Naive B cell (primary cell): ENCODE measurements at regions not wholly inside any gene's neighbourhood (a gene's known extent, or its start where the extent isn't known, plus 50 kb on each side); places are given as distances from the start of the nearest gene placed in this dataset.

Experiments
- ATAC-seq, 2 donors: fragments of 150-1000 bp; cut with Tn5 transposase; 2 replicates each; pipeline ENCODE4 v1.10.0; 2021; ENCODE audit warnings: low read depth in 2 of 2, mild to moderate bottlenecking in 2 of 2, moderate library complexity in 2 of 2
- DNase-seq: peaks from one replicate; pipeline ENCODE4 v3.0.0; 2022
- H3K27ac Mint-ChIP-seq, 6 donors: one replicate each; pipeline ENCODE4 v1.8.0; 2020 to 2022; ENCODE audit warnings: mild to moderate bottlenecking in 6 of 6, mixed read lengths in 6 of 6, moderate library complexity in 5 of 6, inconsistent platforms in 2 of 6
- H3K27me3 Mint-ChIP-seq, 3 donors: one replicate each; pipeline ENCODE4 v1.8.0; 2021 to 2022; ENCODE audit warnings: mixed read lengths in 3 of 3, mild to moderate bottlenecking in 1 of 3
- H3K36me3 Mint-ChIP-seq, 2 donors: one replicate each; pipeline ENCODE4 v1.8.0; 2020 to 2022; ENCODE audit warnings: mixed read lengths in 2 of 2, inconsistent platforms in 1 of 2, mild to moderate bottlenecking in 1 of 2
- H3K4me1 Mint-ChIP-seq, 3 donors: one replicate each; pipeline ENCODE4 v1.8.0; 2020 to 2022; ENCODE audit warnings: mixed read lengths in 3 of 3, inconsistent platforms in 1 of 3, mild to moderate bottlenecking in 1 of 3, moderate library complexity in 1 of 3
- H3K4me3 Mint-ChIP-seq, 8 donors: one replicate each; pipeline ENCODE4 v1.8.0; 2020 to 2022; ENCODE audit warnings: mild to moderate bottlenecking in 8 of 8, mixed read lengths in 8 of 8, moderate library complexity in 8 of 8, inconsistent platforms in 2 of 8
- H3K9me3 Mint-ChIP-seq, 7 donors: one replicate each; pipeline ENCODE4 v1.8.0; 2020 to 2022; ENCODE audit warnings: mixed read lengths in 7 of 7, mild to moderate bottlenecking in 5 of 7, inconsistent platforms in 2 of 7, moderate library complexity in 1 of 7

DNA sequence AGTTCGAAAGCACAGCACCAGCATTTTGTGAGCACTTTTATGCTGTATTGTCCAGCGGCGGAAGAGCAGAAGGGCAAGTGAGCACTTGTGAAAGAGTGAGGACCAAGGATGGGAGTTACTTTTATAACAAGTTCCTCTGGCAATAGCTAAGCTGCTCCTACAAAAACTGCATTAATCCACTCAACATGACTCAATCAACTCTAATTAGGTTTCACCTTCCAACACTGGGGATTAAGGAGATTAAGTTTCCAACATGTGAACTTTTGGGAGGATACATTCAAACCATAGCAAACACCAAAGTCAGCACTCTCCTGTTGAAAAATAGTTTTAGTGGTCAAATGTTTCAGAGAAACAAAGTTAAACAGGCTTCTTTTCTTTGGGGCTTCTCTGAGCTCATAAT, 844.5 kb downstream of the REEP3 start:
- no peak for DNase-seq
- H3K4me1 Mint-ChIP-seq, result no peaks in the 10 kb centered on the region
- ATAC-seq, result no peak
- no peaks in the 10 kb centered on the region for H3K27me3 Mint-ChIP-seq
- no peak overlapping the region for H3K27ac Mint-ChIP-seq
- no peaks in the 10 kb centered on the region for H3K36me3 Mint-ChIP-seq
- H3K9me3 Mint-ChIP-seq, result peaks cover 0 to 7% (median 0%) of the 10 kb centered on the region in 7 donors
- no peak overlapping the region for H3K4me3 Mint-ChIP-seq

DNA sequence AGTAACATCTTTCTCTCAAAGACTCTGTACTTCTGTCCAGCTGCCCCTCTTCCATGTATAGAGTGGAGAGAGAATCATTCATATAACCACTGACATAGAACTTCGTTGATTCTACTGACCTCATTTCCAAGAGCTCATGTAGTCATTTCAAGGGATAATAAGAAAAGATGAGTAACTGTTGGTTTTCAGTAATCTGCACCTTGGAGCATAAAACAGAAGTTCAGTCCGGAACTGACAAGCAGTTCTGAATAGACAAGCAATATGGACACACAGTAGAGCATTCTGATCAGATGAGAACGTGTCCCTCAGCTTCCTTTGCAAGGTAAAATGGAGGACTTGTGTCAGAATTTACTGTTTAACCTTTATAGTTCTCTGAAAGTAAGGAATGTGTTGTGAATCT, 847.1 kb downstream of the REEP3 start:
- no peak overlapping the region for H3K27ac Mint-ChIP-seq
- H3K9me3 Mint-ChIP-seq, result peaks cover 0 to 2% (median 0%) of the 10 kb centered on the region in 7 donors
- no peak overlapping the region for H3K4me3 Mint-ChIP-seq
- H3K4me1 Mint-ChIP-seq, result no peaks in the 10 kb centered on the region
- no peaks in the 10 kb centered on the region for H3K36me3 Mint-ChIP-seq
- H3K27me3 Mint-ChIP-seq, result no peaks in the 10 kb centered on the region
- ATAC-seq (no peak), DNase-seq (no peak)

DNA sequence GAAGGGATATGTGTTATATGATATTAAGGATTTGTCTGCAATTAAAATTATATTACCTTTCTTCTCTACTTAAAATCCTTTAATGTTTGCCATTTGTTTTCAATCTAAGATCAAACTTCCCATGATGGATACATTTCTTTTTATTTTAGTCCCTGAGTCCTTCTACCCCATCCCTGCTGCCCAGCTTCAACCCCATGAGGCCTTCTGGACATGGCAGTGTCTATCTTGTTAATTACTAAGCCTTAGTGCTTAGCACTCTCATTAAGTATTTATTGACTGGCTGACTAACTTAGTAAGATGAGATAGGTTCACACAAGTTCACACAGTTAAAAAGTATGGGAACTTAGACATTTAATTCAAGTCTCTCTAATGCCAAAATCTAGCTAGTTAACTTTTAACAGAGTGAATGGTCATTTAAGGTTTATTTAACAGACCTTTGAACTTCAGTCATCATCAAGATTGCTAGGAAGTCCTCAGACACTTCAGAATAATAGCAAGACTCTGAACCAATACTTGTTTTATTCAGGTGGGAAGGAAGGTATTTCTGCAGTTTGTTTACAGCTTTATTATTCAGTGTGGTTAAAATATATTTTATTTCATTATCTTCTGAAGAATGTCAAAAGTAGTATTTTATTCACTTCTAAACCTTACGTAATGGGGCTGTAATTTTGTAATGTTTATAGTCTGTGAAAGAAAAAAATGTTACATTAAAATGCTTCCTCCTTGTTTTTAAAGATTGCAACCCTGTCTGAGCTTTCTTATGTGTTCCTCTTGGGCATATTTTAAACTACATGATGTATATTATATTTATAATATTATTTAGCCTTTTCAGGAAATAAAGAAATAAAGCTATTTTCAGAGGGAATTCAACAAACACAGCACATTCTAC, 848.9 kb downstream of the REEP3 start:
- H3K4me1 Mint-ChIP-seq, result no peaks in the 10 kb centered on the region
- H3K27ac Mint-ChIP-seq, result no peak overlapping the region
- H3K9me3 Mint-ChIP-seq, result peaks cover 0 to 5% (median 0%) of the 10 kb centered on the region in 7 donors
- no peak for DNase-seq
- no peak for ATAC-seq
- no peak overlapping the region for H3K4me3 Mint-ChIP-seq
- H3K36me3 Mint-ChIP-seq, result no peaks in the 10 kb centered on the region
- no peaks in the 10 kb centered on the region for H3K27me3 Mint-ChIP-seq

DNA sequence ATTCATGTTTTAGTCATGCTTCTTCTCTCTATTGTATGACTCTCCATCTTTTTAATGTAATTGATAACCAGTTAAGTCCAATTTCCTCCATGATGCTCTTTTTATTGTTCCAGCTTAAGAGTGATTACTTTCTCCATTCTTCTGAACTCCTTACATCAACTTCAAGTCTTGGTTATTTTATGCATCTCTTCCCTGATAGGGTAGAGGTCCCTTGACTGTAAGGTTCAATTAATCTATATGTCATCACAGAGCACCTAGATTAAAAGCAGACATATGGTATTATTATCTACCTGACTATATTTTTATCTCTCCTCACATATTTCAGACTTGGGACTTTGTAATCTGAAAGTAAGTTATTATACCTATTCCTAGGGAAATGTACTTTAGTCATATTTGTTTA, 853.1 kb downstream of the REEP3 start:
- H3K36me3 Mint-ChIP-seq, result no peaks in the 10 kb centered on the region
- H3K4me1 Mint-ChIP-seq, result no peaks in the 10 kb centered on the region
- no peak overlapping the region for H3K27ac Mint-ChIP-seq
- no peak for ATAC-seq
- H3K27me3 Mint-ChIP-seq, result no peaks in the 10 kb centered on the region
- no peak overlapping the region for H3K4me3 Mint-ChIP-seq
- peaks cover 0 to 5% (median 0%) of the 10 kb centered on the region in 7 donors for H3K9me3 Mint-ChIP-seq
- no peak for DNase-seq

DNA sequence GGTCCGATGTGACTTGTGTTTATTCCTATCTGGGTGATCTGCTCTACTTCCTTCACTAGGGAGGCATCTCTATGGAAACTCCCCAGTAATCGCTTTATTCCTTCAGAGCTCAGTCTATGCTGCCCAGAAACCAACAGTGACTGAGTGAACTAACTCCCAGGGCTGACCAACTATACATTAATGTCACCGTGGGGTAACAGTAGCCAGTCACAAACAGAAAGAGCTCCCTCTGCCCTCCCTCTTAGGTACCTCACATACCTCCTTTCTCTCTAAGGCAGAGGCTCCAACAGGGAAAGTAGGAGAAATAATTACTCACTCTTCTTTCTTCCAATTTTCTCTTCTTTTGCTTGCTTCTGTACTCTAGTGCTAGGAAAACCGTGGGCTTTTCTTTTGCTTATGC, 855.0 kb downstream of the REEP3 start:
- ATAC-seq, result no peak
- no peaks in the 10 kb centered on the region for H3K4me1 Mint-ChIP-seq
- H3K9me3 Mint-ChIP-seq, result peaks cover 0 to 5% (median 0%) of the 10 kb centered on the region in 7 donors
- H3K4me3 Mint-ChIP-seq, result no peak overlapping the region
- DNase-seq, result no peak
- H3K27ac Mint-ChIP-seq, result peak overlapping the region in 1 of 6 donors; percentile 49
- H3K36me3 Mint-ChIP-seq, result no peaks in the 10 kb centered on the region
- H3K27me3 Mint-ChIP-seq, result no peaks in the 10 kb centered on the region

DNA sequence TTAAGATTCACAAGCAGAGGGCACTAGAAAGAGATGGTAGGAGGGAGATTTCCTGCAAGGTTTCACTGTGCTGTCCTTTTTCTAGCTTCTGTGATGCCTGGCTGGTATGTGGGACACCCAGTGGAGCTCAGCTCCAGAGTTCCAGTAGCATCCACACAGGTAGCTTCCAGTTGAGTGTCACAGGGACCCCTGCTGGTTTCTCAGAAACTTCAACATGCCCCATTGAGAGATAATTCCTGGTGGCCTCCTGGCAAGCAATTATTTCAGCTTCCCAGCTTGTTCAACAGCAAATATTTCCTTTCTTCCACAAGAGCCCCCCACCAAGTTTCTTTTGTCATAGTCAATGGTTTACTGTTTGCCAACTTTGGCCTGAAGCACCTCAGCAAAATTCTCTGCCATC, 858.7 kb downstream of the REEP3 start:
- H3K4me3 Mint-ChIP-seq, result no peak overlapping the region
- DNase-seq, result no peak

DNA sequence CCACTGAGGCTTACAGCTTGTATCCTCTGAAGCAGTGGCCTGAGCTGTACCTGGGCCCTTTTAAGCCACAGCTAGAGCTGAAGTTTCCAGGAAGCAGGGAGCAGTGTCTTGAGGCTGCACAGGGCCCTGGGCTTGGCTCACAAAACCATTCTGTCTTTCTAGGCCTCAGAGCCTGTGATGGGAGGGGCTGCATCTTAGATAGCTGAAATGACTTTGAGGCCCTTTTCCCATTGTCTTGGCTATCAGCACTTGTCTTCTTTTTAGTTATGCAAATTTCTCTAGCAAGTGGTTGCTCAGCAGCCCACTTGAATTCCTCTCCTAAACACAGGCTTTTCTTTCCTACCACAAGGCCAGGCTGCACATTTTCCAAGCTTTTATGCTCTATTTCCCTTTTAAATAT, 864.2 kb downstream of the REEP3 start:
- ATAC-seq, result no peak
- H3K4me3 Mint-ChIP-seq, result no peak overlapping the region
- no peak overlapping the region for H3K27ac Mint-ChIP-seq
- no peak for DNase-seq
- peaks cover 0 to 11% (median 3%) of the 10 kb centered on the region in 7 donors for H3K9me3 Mint-ChIP-seq
- no peaks in the 10 kb centered on the region for H3K36me3 Mint-ChIP-seq
- no peaks in the 10 kb centered on the region for H3K27me3 Mint-ChIP-seq
- no peaks in the 10 kb centered on the region for H3K4me1 Mint-ChIP-seq

More for the DNA sequence above, 858.7 kb downstream of the REEP3 start:
- no peak for ATAC-seq
- no peaks in the 10 kb centered on the region for H3K27me3 Mint-ChIP-seq
- no peaks in the 10 kb centered on the region for H3K4me1 Mint-ChIP-seq
- no peak overlapping the region for H3K27ac Mint-ChIP-seq
- H3K9me3 Mint-ChIP-seq, result peaks cover 0 to 2% (median 0%) of the 10 kb centered on the region in 7 donors
- H3K36me3 Mint-ChIP-seq, result no peaks in the 10 kb centered on the region

DNA sequence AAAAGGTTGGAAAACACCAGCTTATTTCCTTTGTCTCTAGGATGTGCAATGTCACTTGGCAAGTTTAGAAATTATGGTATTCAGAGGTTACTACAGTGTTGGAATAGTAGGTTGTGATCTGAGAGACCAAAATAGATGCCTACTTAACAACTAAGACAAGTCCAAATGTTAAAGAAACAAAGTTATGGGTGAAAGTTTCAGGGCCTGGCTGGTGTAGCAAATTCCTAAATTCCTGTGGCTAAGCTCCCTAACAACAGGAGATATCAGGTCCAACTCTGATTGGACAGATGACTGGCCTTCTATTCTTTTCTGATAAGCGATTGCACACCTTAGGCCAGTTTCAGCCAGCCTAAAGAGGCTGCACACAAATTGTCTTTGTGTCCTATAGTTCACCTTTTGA, 873.5 kb downstream of the REEP3 start:
- Mint-ChIP-seq H3K4me3 (no peak overlapping the region), H3K9me3 (peaks cover 0 to 7% (median 0%) of the 10 kb centered on the region in 7 donors), H3K4me1 (no peaks in the 10 kb centered on the region), H3K36me3 (no peaks in the 10 kb centered on the region), H3K27ac (no peak overlapping the region), H3K27me3 (no peaks in the 10 kb centered on the region)
- ATAC-seq (no peak), DNase-seq (no peak)

DNA sequence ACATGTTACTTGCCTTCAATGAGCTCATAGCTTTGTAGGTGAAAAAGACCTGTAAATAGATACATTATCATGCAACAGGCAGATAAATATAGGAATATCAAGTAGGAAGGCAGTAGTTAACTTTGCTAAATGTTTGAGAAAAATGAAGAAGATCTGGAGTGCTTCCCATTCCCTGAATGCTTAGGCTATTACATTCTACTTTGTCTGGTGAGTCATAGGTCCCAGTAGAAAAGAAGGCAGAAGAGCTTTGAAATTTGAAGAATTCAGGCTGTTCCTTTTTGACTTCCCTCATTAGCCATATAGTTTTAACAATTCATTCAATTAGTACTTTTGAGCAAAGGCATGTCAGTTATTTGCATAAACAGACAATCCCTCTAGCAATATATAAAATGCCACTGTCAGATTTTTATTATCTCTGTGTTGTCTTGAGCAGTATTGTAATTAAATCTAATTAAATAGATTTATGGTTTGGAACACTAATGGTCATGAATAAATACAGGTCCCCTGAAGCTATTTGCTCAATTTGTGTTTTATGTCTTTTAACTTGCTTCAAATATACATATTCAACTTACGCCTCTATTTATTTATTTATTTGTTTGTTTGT, 875.0 kb downstream of the REEP3 start:
- Mint-ChIP-seq H3K27me3 (no peaks in the 10 kb centered on the region), H3K9me3 (peaks cover 0 to 5% (median 0%) of the 10 kb centered on the region in 7 donors), H3K4me1 (no peaks in the 10 kb centered on the region), H3K4me3 (no peak overlapping the region), H3K27ac (no peak overlapping the region), H3K36me3 (no peaks in the 10 kb centered on the region)
- DNase-seq, result no peak
- no peak for ATAC-seq

DNA sequence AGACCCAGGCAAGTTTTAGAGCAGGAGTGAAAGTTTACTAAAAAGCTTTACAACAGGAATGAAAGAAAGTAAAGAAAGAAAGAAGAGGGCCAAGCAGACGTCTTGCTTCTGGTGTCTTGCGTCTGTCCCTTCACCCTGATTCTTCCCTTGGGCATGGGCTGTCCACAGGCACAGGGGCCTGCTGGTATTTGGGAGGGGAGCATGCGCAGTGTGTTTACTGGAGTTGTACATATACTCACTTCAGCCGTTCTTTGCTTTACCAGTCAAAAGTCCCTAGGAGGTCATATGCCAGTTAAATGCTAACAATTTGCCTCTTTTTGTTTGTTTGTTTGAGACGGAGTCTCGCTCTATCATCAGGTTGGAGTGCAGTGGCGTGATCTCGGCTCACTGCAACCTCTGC, 875.9 kb downstream of the REEP3 start:
- Mint-ChIP-seq H3K9me3 (peaks cover 0 to 5% (median 0%) of the 10 kb centered on the region in 7 donors), H3K4me1 (no peaks in the 10 kb centered on the region), H3K27me3 (no peaks in the 10 kb centered on the region), H3K36me3 (no peaks in the 10 kb centered on the region), H3K27ac (no peak overlapping the region), H3K4me3 (no peak overlapping the region)
- ATAC-seq (no peak), DNase-seq (no peak)

DNA sequence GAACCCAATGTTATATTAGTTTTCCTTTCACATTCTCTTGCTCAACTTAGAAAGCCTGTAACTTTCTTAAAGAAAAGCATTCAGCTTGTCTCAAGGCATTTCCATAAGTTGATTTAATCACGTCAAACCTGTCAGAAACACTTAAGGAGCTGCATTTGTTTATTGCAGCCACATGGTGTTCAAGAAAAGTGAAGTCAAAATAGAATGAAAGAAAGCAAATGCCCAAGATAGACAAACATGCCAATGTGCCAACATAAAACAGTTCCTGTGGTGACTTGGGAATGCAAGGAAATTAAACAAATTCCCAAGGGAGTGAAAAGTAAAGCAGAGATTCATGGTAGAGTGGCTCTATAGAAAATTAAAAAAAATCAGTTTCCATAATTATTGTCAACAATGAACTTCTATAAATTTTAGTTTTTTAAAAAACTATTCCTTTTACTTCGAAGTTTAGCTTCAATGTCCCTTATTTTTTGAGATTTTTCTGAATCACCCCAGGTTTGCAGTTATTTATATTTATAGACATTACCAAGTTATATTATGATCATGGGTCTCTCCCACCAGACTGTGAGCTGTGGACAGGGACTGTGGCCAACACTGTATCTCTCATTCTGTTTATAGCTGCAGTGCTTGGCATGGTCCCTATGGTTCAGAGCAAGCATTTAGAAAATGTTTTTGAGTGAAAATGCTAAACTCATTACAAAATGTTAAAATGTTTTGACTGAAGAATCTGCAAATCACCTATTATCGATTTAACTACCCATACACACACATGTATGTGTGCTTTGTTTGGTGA, 887.4 kb downstream of the REEP3 start:
- no peak for ATAC-seq
- no peak overlapping the region for H3K27ac Mint-ChIP-seq
- no peaks in the 10 kb centered on the region for H3K36me3 Mint-ChIP-seq
- no peak for DNase-seq
- H3K27me3 Mint-ChIP-seq, result no peaks in the 10 kb centered on the region
- H3K4me1 Mint-ChIP-seq, result no peaks in the 10 kb centered on the region
- H3K9me3 Mint-ChIP-seq, result peaks cover 0 to 3% (median 0%) of the 10 kb centered on the region in 7 donors
- H3K4me3 Mint-ChIP-seq, result no peak overlapping the region

DNA sequence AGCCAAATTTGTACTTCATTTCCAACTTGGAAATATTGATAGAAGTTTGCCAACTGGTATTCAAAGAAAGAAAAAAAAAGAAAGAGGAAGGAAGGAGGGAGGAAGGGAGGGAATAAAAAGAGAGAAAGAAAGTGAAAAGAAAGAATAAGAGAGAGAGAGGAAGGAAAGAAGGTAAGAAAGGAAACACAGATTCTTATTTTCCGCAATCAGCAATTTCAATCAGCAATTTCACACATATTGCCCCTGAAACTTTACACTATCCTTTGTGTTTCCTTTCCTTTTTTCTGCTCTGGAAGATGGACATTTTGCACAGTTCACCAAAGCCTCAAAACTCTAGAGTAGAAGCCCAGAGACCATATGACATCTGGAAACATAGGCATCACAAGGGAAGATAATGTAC, 888.1 kb downstream of the REEP3 start:
- no peak overlapping the region for H3K4me3 Mint-ChIP-seq
- no peaks in the 10 kb centered on the region for H3K27me3 Mint-ChIP-seq
- no peaks in the 10 kb centered on the region for H3K4me1 Mint-ChIP-seq
- no peak for ATAC-seq
- H3K36me3 Mint-ChIP-seq, result no peaks in the 10 kb centered on the region
- H3K27ac Mint-ChIP-seq, result no peak overlapping the region
- DNase-seq, result no peak
- H3K9me3 Mint-ChIP-seq, result peaks cover 0 to 3% (median 0%) of the 10 kb centered on the region in 7 donors

DNA sequence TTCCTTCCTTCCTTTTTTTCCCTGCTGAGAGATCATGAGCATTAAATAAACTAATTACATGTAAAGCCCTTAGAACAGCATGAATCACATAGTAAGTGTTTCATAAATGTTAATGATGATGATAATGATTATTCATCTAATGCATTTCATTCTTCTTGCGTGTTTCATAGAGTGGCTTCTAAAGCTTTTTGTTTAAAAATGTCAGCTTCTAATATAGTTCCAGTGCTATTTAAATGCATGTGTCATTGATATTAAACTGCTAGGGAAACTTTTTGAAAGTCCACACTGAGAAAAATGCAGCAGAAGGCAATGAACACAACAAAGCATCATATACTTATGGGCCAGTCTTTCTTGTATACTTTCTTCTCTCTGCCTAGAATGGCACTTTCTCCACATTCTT, 894.8 kb downstream of the REEP3 start:
- Mint-ChIP-seq H3K9me3 (no peaks in the 10 kb centered on the region), H3K27me3 (no peaks in the 10 kb centered on the region), H3K27ac (no peak overlapping the region), H3K36me3 (no peaks in the 10 kb centered on the region), H3K4me1 (no peaks in the 10 kb centered on the region), H3K4me3 (no peak overlapping the region)
- no peak for ATAC-seq
- DNase-seq, result no peak

DNA sequence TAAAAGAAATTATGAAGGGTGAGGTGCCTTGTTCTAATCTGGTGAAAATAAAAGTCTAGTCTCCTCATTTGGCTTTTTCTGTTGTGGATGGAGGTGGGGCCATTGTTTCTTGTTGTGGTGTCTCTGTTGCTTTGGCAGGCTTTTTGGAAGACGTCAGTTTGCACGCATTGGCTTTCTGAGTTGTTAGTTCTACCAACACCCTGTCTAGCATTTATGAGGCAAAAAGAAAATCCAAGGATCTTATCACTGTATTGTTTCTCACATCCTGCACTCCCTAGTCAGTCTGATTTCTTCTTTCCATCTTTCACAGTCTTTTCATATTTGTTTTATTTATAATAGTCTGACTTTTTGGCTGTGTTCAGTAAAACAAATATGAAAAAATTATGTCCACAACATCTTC, 898.3 kb downstream of the REEP3 start:
- H3K4me3 Mint-ChIP-seq, result no peak overlapping the region
- no peak overlapping the region for H3K27ac Mint-ChIP-seq
- H3K27me3 Mint-ChIP-seq, result no peaks in the 10 kb centered on the region
- DNase-seq, result no peak
- H3K36me3 Mint-ChIP-seq, result no peaks in the 10 kb centered on the region
- H3K4me1 Mint-ChIP-seq, result no peaks in the 10 kb centered on the region
- no peaks in the 10 kb centered on the region for H3K9me3 Mint-ChIP-seq
- ATAC-seq, result no peak
